SH-SY5Y (cell line): ENCODE measurements at regions not wholly inside any gene's neighbourhood (a gene's known extent, or its start where the extent isn't known, plus 50 kb on each side); places are given as distances from the start of the nearest gene placed in this dataset.

Experiments
- GATA2 ChIP-seq: IDR thresholded peaks from 2 replicates; pipeline ENCODE4 v1.6.1; 2011; ENCODE audit warnings: mild to moderate bottlenecking, low read depth, low read length
- GATA3 ChIP-seq: IDR thresholded peaks from 2 replicates; pipeline ENCODE4 v1.6.1; 2011; ENCODE audit warnings: low read depth, mild to moderate bottlenecking, low read length, moderate library complexity

- TF ChIP-seq GATA2, result no peak
- TF ChIP-seq GATA3, result no peak
Observed at GRCh38 chr3:161793194-161793930, 296.8 kb downstream of the OTOL1 start.
